BJ (cell line): ENCODE measurements at regions not wholly inside any gene's neighbourhood (a gene's known extent, or its start where the extent isn't known, plus 50 kb on each side); places are given as distances from the start of the nearest gene placed in this dataset.
A peak's percentile ranks its signal among the peaks of the same experiment; 100 is the strongest.

Experiments
- CTCF ChIA-PET: fragments of 350-600 bp; formaldehyde crosslinking; extraction: SDS; loops from one replicate; lab custom pipeline; 2021; ENCODE audit warnings: antibody characterized with exemption, inconsistent platforms; lab: Yijun Ruan, JAX
- POLR2A ChIA-PET: fragments of 300-600 bp; sonication (Branson Sonifier 250); formaldehyde crosslinking; extraction: SDS; loops from one replicate; lab custom pipeline; 2021; ENCODE audit warnings: antibody characterized with exemption; lab: Charles Lee
- DNase-seq: peaks from one replicate; pipeline ENCODE4 v3.0.0-alpha.2; 2011; ENCODE audit warnings: low read depth
- H3K27me3 ChIP-seq: 2 replicates; pipeline ENCODE4 v1.6.0; 2011; ENCODE audit warnings: low read length; ENCODE audit not compliant: control insufficient read depth, insufficient read depth
- H3K36me3 ChIP-seq: 2 replicates; pipeline ENCODE4 v1.5.1; 2011; ENCODE audit warnings: low read length; ENCODE audit not compliant: control insufficient read depth, insufficient read depth
- H3K4me3 ChIP-seq: 2 replicates; pipeline ENCODE4 v1.5.1; 2011; ENCODE audit warnings: low read depth, mild to moderate bottlenecking, control low read depth, low read length
- TF ChIP-seq, protein P1 (sequence below): IDR thresholded peaks from 2 replicates; pipeline ENCODE4 v1.5.1; 2011; ENCODE audit warnings: low read depth, mild to moderate bottlenecking, control low read depth, inconsistent platforms, low read length, moderate library complexity; ENCODE audit not compliant: insufficient read depth

DNA sequence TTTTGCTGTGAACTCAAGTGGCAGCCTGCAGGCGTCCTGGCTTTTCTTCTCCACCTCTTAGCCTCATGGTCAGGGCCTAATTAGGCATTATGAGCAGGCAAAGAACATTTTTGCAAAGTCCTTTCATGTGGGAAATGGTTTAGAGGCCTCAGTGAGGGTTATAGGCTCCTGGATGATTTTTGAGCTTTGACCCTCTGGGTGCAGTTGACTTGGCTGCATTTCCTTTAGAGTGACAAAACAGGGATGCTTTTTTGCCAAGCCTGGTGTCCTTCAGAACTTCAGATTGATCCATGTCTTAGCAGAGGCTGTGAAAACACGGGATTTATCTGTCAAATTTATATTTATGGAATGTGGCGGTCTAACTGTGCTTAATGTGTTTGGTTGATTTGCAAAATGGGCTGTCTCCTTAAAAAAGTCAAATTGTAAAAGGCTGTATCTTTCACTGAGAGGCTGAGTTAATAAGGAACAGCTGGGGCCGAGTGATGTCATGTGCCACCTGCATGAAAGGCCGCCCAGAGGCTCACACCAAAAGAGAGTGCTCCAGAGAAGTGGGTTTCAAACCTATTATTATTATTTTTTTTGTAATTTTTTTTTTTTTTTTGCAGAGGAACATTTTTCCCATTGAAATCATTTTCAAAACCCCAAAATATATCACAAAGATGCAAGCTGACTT is 192.2 kb upstream of the ARX start:
- no peak for DNase-seq
- TF ChIP-seq, protein P1, sequence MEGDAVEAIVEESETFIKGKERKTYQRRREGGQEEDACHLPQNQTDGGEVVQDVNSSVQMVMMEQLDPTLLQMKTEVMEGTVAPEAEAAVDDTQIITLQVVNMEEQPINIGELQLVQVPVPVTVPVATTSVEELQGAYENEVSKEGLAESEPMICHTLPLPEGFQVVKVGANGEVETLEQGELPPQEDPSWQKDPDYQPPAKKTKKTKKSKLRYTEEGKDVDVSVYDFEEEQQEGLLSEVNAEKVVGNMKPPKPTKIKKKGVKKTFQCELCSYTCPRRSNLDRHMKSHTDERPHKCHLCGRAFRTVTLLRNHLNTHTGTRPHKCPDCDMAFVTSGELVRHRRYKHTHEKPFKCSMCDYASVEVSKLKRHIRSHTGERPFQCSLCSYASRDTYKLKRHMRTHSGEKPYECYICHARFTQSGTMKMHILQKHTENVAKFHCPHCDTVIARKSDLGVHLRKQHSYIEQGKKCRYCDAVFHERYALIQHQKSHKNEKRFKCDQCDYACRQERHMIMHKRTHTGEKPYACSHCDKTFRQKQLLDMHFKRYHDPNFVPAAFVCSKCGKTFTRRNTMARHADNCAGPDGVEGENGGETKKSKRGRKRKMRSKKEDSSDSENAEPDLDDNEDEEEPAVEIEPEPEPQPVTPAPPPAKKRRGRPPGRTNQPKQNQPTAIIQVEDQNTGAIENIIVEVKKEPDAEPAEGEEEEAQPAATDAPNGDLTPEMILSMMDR: no peak
- POLR2A ChIA-PET: no interaction called here
- no peaks in the 10 kb centered on the region for H3K27me3 ChIP-seq
- no peak overlapping the region for H3K4me3 ChIP-seq
- no peaks in the 10 kb centered on the region for H3K36me3 ChIP-seq
- CTCF ChIA-PET: no interaction called here

GRCh38 chrX:25206778-25207177 is 191.0 kb upstream of the ARX start:
- Histone ChIP-seq H3K4me3 (no peak overlapping the region), H3K27me3 (no peaks in the 10 kb centered on the region), H3K36me3 (no peaks in the 10 kb centered on the region)
- POLR2A ChIA-PET: no interaction called here
- TF ChIP-seq, protein P1: no peak
- CTCF ChIA-PET: no interaction called here
- DNase-seq: peak; percentile 4

- TF ChIP-seq, protein P1: no peak
- ChIA-PET CTCF (no interaction called here), POLR2A (no interaction called here)
- Histone ChIP-seq H3K27me3 (no peaks in the 10 kb centered on the region), H3K36me3 (no peaks in the 10 kb centered on the region), H3K4me3 (no peak overlapping the region)
- no peak for DNase-seq
Measured at GRCh38 chrX:25204182-25204581, 188.4 kb upstream of the ARX start.

GRCh38 chrX:25202827-25203226 is 187.1 kb upstream of the ARX start:
- ChIA-PET CTCF (no interaction called here), POLR2A (no interaction called here)
- TF ChIP-seq, protein P1: no peak
- Histone ChIP-seq H3K27me3 (no peaks in the 10 kb centered on the region), H3K36me3 (no peaks in the 10 kb centered on the region), H3K4me3 (no peak overlapping the region)
- DNase-seq: no peak

DNA sequence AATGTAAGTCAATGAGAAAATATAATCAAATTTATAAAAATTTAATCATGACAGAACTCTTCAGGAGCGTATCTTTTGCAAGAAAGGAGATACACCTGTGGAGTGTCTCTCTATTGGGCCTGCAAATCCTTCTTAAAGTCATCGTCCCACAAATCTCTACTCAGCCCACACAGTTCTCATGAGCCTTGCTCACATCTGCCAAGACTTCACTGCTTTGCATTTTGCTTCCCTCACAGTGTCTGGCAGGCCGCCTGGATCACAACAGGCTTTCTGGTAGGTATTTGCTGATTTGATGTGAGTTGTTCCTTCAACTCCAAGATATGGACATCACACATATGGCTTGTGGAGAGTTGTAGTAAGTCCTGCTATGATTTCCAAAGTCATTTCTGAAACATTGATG is 183.1 kb upstream of the ARX start:
- Histone ChIP-seq H3K4me3 (no peak overlapping the region), H3K27me3 (no peaks in the 10 kb centered on the region), H3K36me3 (no peaks in the 10 kb centered on the region)
- ChIA-PET CTCF (no interaction called here), POLR2A (no interaction called here)
- TF ChIP-seq, protein P1: no peak
- no peak for DNase-seq
